Astrocyte (in vitro differentiated cells and primary cell): ENCODE measurements at regions not wholly inside any gene's neighbourhood (a gene's known extent, or its start where the extent isn't known, plus 50 kb on each side); places are given as distances from the start of the nearest gene placed in this dataset.

Experiments
- EZH2 ChIP-seq: IDR thresholded peaks from 2 replicates; pipeline ENCODE4 v1.6.1; 2012; ENCODE audit warnings: mild to moderate bottlenecking, low read length, inconsistent platforms; ENCODE audit not compliant: insufficient read depth
- TF ChIP-seq, protein P1 (sequence below): IDR thresholded peaks from 2 replicates; pipeline ENCODE4 v1.5.1; 2011; ENCODE audit warnings: low read depth, mild to moderate bottlenecking, inconsistent platforms, low read length, moderate library complexity; ENCODE audit not compliant: insufficient read depth

- TF ChIP-seq, protein P1, sequence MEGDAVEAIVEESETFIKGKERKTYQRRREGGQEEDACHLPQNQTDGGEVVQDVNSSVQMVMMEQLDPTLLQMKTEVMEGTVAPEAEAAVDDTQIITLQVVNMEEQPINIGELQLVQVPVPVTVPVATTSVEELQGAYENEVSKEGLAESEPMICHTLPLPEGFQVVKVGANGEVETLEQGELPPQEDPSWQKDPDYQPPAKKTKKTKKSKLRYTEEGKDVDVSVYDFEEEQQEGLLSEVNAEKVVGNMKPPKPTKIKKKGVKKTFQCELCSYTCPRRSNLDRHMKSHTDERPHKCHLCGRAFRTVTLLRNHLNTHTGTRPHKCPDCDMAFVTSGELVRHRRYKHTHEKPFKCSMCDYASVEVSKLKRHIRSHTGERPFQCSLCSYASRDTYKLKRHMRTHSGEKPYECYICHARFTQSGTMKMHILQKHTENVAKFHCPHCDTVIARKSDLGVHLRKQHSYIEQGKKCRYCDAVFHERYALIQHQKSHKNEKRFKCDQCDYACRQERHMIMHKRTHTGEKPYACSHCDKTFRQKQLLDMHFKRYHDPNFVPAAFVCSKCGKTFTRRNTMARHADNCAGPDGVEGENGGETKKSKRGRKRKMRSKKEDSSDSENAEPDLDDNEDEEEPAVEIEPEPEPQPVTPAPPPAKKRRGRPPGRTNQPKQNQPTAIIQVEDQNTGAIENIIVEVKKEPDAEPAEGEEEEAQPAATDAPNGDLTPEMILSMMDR, result no peak
- TF ChIP-seq EZH2, result no peak
Observed at GRCh38 chr5:107778647-107779046, 107.9 kb upstream of the EFNA5 start.
